ENCODE measurements at regions not wholly inside any gene's neighbourhood (a gene's known extent, or its start where the extent isn't known, plus 50 kb on each side); places are given as distances from the start of the nearest gene placed in this dataset.

DNA sequence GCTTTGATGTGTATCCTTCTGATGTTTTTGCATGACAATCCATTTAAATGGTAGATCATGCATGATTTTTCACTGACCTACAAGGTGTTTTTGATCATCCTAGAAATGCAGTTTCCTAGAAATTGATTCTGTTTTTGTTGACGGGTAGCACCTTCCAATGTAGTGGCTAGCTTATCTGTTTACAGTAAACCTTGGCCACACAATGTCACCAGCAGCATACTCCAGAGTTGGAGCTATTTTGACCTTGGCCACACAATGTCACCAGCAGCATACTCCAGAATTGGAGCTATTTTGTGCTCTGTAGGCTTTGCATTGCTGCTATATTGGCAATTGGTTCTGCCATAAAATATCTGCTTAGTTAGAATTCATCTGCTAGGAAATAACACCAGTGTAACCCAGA lies 74.6 kb upstream of the NAA20 start:
- no peak for TF ChIP-seq POLR2AphosphoS5 (IDR thresholded peaks at IDR 0.05; ENCODE audit: low read depth)
- no peak for TF ChIP-seq CTCF (IDR thresholded peaks at IDR 0.05; ENCODE audit: insufficient read depth, low read length)
